ENCODE measurements at regions not wholly inside any gene's neighbourhood (a gene's known extent, or its start where the extent isn't known, plus 50 kb on each side); places are given as distances from the start of the nearest gene placed in this dataset.
"Not testable (repeated sequence)": the region's sequence is repeated elsewhere in the genome, so short reads cannot be mapped to it uniquely, and the experiment has no call there.

DNA sequence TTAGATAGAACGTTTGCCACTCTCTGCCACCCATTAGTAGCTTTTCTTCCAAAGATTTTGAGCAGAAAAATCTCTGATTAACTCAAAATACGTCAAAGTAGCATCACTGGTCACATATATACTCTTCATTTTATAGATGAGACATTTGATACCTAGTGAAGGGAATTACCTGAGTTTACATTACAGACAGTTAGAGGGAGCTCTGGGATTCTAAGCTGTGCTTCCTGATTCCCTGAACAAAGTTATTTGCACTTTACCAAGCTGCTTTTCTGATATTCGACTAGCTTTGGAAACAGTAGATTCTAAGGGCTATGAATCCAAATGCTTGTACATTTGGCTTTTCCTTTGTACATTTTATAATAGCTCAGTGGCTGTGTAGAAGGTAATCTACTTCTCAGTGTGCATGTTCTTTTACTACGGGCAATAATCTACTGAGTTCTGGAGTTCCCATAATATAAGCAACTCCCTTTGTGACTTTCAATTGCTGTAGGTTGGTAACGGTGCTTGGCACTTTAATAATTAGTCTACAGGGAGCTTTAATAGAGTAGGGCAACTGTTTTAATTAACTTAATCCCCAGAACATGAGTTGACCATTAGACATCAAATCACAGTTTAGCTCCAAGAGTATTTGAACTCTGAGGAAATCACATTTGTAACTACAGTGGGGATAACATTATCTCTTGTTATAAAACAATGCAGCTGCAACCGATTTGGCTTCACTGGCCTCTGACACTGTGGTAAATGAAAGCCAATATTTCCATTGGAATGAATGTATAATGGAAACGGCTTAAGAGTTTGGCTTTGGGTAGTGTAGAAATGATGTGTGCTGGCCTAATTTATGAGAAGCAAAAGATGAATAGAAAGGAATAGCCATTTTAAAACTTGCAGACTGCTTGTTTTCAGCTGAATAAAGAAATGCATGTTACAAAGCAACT is 1602.4 kb downstream of the STIM2 start:
- Histone ChIP-seq H3K27me3 (ENCODE audit: control insufficient read depth, insufficient read depth) (no peaks in the 10 kb centered on the region), H3K4me1 (ENCODE audit: control insufficient read depth, insufficient read depth, low read length) (no peaks in the 10 kb centered on the region), H3K27ac (ENCODE audit: low read length) (no peak overlapping the region), H3K9me3 (ENCODE audit: control insufficient read depth, low read length) (no peaks in the 10 kb centered on the region), H3K4me3 (ENCODE audit: low read length) (no peak overlapping the region)
- intact Hi-C loops (cut with DNase I) = no loop called here
- ATAC-seq (no peak), DNase-seq (no peak)
- WGBS = 33% methylated on average over 7 of the region's 7 CpGs

DNA sequence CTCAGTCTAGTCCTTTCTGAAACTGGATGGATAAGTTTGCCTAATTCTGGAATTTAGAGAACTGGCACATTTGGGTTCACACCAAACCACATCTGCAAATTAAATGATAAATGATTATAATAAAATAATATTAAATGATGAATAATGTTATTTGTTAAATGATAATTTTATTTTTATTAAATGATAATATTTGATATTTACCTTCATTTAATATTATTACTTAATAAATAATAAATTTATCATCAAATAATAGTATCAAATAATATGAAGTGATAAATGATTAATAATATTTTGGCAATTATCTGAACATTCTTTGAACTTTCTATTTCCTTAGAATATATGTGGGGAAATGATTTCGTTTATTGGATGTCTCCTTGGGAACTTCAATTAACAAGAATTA is 1604.2 kb downstream of the STIM2 start:
- H3K4me1 ChIP-seq (ENCODE audit: control insufficient read depth, insufficient read depth, low read length) = no peaks in the 10 kb centered on the region
- ATAC-seq (no peak), DNase-seq (no peak)
- H3K4me3 ChIP-seq (ENCODE audit: low read length) = no peak overlapping the region
- 76% methylated on average over 1 of the region's 1 CpG for WGBS
- no peaks in the 10 kb centered on the region for H3K9me3 ChIP-seq (ENCODE audit: control insufficient read depth, low read length)
- no peaks in the 10 kb centered on the region for H3K27me3 ChIP-seq (ENCODE audit: control insufficient read depth, insufficient read depth)
- intact Hi-C loops (cut with DNase I) = no loop called here
- H3K27ac ChIP-seq (ENCODE audit: low read length) = no peak overlapping the region

DNA sequence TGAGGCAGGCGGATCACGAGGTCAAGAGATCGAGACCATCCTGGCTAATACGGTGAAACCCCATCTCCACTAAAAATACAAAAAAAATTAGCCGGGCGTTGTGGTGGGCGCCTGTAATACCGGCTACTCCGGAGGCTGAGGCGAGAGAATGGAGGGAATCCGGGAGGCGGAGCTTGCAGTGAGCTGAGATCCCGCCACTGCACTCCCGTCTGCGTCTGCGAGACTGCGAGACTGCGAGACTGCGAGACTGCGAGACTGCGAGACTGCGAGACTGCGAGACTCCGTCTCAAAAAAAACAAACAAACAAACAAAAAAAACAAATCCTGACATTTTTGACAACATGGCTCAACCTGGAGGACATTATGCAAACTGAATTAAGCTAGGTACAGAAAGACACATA is 1606.2 kb downstream of the STIM2 start:
- H3K9me3 ChIP-seq (ENCODE audit: control insufficient read depth, low read length); intact Hi-C loops (cut with DNase I); H3K4me3 ChIP-seq (ENCODE audit: low read length); H3K27ac ChIP-seq (ENCODE audit: low read length); H3K27me3 ChIP-seq (ENCODE audit: control insufficient read depth, insufficient read depth); H3K4me1 ChIP-seq (ENCODE audit: control insufficient read depth, insufficient read depth, low read length); ATAC-seq: not testable (repeated sequence)
- 97% methylated on average over 24 of the region's 24 CpGs for WGBS
- peak in 1 of 3 donors; percentile 29 for DNase-seq

DNA sequence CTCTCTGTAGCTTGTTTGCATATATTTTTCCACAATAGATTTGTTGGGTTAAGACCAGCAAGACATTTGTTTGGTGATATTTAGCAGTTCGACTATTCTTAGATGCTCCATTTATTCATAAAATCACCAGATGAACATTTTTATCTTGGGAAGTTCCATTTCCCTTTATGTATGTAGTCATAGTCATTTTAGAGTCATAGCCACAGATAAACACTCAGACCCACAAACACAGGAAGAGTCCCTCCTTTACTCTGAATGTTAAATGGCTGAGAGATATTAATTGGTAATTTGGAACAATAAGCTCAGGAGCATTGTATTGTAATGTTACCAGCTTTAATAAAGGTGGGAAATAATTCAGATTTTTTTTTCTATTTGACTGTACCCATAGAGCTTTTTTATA is 1608.7 kb downstream of the STIM2 start:
- intact Hi-C loops (cut with DNase I) = no loop called here
- no peak for DNase-seq
- Histone ChIP-seq H3K27me3 (ENCODE audit: control insufficient read depth, insufficient read depth) (no peaks in the 10 kb centered on the region), H3K4me1 (ENCODE audit: control insufficient read depth, insufficient read depth, low read length) (no peaks in the 10 kb centered on the region), H3K9me3 (ENCODE audit: control insufficient read depth, low read length) (no peaks in the 10 kb centered on the region), H3K27ac (ENCODE audit: low read length) (no peak overlapping the region), H3K4me3 (ENCODE audit: low read length) (no peak overlapping the region)
- 62% methylated on average over 1 of the region's 1 CpG for WGBS
- no peak for ATAC-seq

DNA sequence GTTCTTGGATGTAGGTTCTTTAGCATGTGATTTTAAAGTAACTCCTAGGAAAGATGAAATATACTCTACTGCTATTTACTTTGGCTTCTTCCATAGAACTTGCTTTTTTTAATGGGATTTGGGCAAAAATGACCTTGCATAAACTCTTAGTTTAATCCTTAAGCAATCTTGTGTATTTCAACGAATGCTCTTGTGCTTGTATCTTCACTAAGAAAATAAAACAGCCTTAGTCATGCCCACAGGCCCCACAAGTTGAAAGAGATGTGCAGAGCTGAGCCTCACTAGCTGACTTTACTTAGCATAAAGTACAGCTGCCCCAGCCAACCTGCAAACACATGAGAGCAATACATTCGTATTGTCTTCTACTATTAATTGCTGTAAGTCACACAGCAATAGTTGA is 1609.2 kb downstream of the STIM2 start:
- intact Hi-C loops (cut with DNase I) = no loop called here
- Histone ChIP-seq H3K4me1 (ENCODE audit: control insufficient read depth, insufficient read depth, low read length) (no peaks in the 10 kb centered on the region), H3K27ac (ENCODE audit: low read length) (no peak overlapping the region), H3K4me3 (ENCODE audit: low read length) (no peak overlapping the region), H3K27me3 (ENCODE audit: control insufficient read depth, insufficient read depth) (no peaks in the 10 kb centered on the region), H3K9me3 (ENCODE audit: control insufficient read depth, low read length) (no peaks in the 10 kb centered on the region)
- ATAC-seq (no peak), DNase-seq (no peak)
- 77% methylated on average over 2 of the region's 2 CpGs for WGBS

DNA sequence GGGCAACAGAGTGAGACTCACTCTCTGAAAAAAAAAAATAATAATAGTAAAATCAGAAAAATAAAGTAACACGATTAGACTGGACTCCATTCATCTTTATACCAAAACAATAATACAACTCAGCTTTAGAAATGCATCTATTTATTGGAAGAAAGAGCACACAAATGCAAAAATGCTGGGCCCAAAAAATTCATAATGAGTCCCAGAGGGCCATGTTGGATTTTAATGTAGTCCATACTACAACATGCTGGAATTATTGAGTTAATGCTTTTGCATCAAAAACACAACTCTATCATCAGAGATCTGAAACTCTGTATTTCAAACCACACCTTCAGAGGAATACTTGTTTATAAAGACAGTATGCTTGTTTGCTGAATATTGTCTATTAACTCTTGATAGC is 1614.7 kb downstream of the STIM2 start:
- intact Hi-C loops (cut with DNase I) = no loop called here
- ATAC-seq = no peak
- no peaks in the 10 kb centered on the region for H3K27me3 ChIP-seq (ENCODE audit: control insufficient read depth, insufficient read depth)
- no peak for DNase-seq
- no peak overlapping the region for H3K27ac ChIP-seq (ENCODE audit: low read length)
- 78% methylated on average over 1 of the region's 1 CpG for WGBS
- H3K4me1 ChIP-seq (ENCODE audit: control insufficient read depth, insufficient read depth, low read length) = no peaks in the 10 kb centered on the region
- H3K4me3 ChIP-seq (ENCODE audit: low read length) = no peak overlapping the region
- no peaks in the 10 kb centered on the region for H3K9me3 ChIP-seq (ENCODE audit: control insufficient read depth, low read length)

DNA sequence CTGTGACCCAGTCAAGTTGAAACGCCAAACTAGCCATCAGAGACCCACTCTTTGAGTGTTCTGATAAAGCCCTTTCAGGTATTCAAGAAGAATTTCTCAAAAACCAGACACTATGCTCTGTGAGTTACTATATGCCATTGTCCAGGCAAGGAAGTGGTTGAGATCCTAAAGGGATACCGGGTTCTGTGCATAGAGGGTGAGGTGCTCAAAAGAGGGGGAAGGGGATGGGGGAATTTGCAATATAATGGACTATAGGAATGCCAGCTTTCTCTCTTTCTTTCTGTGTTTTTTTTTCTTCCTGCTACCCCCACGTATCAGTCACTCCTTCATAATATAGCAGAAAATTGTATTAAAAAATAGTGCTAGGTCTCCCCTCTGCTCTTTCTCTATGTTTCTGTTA is 1619.0 kb downstream of the STIM2 start:
- intact Hi-C loops (cut with DNase I) = no loop called here
- ATAC-seq (no peak), DNase-seq (no peak)
- no peaks in the 10 kb centered on the region for H3K27me3 ChIP-seq (ENCODE audit: control insufficient read depth, insufficient read depth)
- no peak overlapping the region for H3K27ac ChIP-seq (ENCODE audit: low read length)
- 83% methylated on average over 3 of the region's 3 CpGs for WGBS
- H3K4me3 ChIP-seq (ENCODE audit: low read length) = no peak overlapping the region
- no peaks in the 10 kb centered on the region for H3K4me1 ChIP-seq (ENCODE audit: control insufficient read depth, insufficient read depth, low read length)
- H3K9me3 ChIP-seq (ENCODE audit: control insufficient read depth, low read length) = no peaks in the 10 kb centered on the region

DNA sequence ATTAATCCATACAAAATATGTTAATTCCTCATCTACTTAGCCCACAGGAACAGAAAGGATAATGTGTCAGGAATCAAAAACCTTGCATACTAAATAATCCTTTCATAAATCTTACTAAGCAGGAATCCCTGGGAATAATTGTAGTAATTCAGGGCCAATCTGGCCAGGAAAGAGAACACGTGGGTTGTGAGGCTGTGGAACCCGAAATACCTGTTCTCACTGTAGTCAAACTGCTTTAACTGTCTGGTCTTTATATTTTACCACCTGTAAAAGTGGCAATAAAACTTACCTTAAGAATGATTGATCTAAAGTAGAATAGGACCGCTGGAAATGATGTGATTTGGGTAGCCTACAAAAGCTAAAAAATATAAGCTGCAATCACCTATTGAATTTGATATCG is 1620.9 kb downstream of the STIM2 start:
- intact Hi-C loops (cut with DNase I) = no loop called here
- ATAC-seq (no peak), DNase-seq (no peak)
- no peak overlapping the region for H3K27ac ChIP-seq (ENCODE audit: low read length)
- H3K27me3 ChIP-seq (ENCODE audit: control insufficient read depth, insufficient read depth) = no peaks in the 10 kb centered on the region
- H3K4me3 ChIP-seq (ENCODE audit: low read length) = no peak overlapping the region
- H3K4me1 ChIP-seq (ENCODE audit: control insufficient read depth, insufficient read depth, low read length) = no peaks in the 10 kb centered on the region
- H3K9me3 ChIP-seq (ENCODE audit: control insufficient read depth, low read length) = no peaks in the 10 kb centered on the region
- 89% methylated on average over 4 of the region's 4 CpGs for WGBS

DNA sequence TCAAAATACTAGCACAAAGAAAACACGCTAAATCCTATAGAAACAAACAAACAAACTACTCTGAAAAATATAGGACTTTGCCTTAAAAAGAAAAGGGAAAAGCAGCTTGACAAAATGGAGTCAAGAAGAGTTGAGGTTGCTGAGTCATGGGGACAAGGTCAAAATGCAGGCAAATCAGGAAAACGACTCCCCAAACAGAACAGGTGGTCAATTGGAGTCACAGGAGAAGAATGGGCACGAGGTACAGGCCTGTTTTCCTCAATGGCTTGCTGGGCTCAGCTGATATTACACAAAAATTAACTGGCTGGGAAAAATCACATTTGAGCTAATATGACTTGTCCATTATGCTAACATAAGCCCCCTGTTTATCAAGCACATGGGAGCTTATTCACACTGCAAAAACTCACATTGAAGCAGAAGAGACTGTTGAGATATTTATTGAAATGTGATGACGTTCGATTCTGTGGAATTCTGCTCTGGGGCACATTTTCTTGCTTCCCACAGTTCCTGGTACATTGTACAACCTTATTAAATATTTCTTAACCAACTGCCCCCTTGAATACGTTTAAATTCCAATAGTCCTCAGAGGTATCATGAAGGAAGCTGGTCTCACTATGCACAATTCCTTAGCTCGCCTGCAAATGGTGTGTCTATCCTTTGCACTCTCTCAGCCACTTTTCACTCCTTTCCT is 1622.1 kb downstream of the STIM2 start:
- Histone ChIP-seq H3K27me3 (ENCODE audit: control insufficient read depth, insufficient read depth) (no peaks in the 10 kb centered on the region), H3K4me3 (ENCODE audit: low read length) (no peak overlapping the region), H3K9me3 (ENCODE audit: control insufficient read depth, low read length) (no peaks in the 10 kb centered on the region), H3K27ac (ENCODE audit: low read length) (no peak overlapping the region), H3K4me1 (ENCODE audit: control insufficient read depth, insufficient read depth, low read length) (no peaks in the 10 kb centered on the region)
- ATAC-seq = no peak
- no peak for DNase-seq
- WGBS = 69% methylated on average over 7 of the region's 7 CpGs
- intact Hi-C loops (cut with DNase I) = no loop called here

DNA sequence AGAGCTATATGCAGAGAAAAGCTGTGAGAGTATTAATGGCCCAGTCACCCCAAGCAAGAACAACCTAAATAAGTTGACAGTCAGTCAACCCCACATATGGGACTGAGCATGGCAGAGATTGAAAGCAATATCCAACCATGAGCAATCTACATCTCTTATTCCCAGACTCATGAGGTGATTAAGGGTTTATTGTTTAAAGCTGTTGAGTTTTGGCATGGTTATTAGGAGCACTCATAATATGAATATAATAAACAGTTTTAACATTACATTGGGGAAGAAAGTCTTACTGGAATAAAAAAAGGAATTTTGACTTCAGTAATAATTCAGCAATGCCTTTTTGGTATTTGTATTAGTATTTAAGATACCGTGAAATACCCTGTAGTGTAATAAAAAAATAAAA is 1627.4 kb downstream of the STIM2 start:
- Histone ChIP-seq H3K4me1 (ENCODE audit: control insufficient read depth, insufficient read depth, low read length) (no peaks in the 10 kb centered on the region), H3K9me3 (ENCODE audit: control insufficient read depth, low read length) (no peaks in the 10 kb centered on the region), H3K27ac (ENCODE audit: low read length) (no peak overlapping the region), H3K27me3 (ENCODE audit: control insufficient read depth, insufficient read depth) (no peaks in the 10 kb centered on the region), H3K4me3 (ENCODE audit: low read length) (no peak overlapping the region)
- ATAC-seq = no peak
- DNase-seq = no peak
- WGBS = 81% methylated on average over 1 of the region's 1 CpG
- intact Hi-C loops (cut with DNase I) = no loop called here

DNA sequence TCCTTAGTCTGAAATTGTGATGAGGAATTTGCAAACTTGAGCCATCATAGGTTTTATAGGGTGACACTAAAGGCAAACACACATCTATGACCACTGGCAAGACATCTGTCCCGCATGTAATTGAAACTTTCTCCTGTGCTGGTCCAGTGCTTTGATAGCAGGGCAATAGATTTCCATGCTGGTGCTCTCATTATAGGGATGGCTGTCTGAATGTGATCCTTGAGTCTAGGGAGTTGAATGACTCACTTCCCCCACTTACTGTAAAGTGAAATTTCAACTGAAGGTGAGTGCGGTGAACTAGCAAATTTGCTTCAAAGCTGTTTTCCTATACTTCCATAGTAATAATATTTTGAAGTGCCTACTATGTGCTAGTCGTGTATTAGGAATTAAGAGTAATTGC is 1630.0 kb downstream of the STIM2 start:
- Histone ChIP-seq H3K27ac (ENCODE audit: low read length) (no peak overlapping the region), H3K4me1 (ENCODE audit: control insufficient read depth, insufficient read depth, low read length) (no peaks in the 10 kb centered on the region), H3K9me3 (ENCODE audit: control insufficient read depth, low read length) (no peaks in the 10 kb centered on the region), H3K27me3 (ENCODE audit: control insufficient read depth, insufficient read depth) (no peaks in the 10 kb centered on the region), H3K4me3 (ENCODE audit: low read length) (no peak overlapping the region)
- no peak for ATAC-seq
- intact Hi-C loops (cut with DNase I) = no loop called here
- 77% methylated on average over 3 of the region's 3 CpGs for WGBS
- no peak for DNase-seq
